Esophagus squamous epithelium (tissue), 5 donors: ENCODE measurements at regions not wholly inside any gene's neighbourhood (a gene's known extent, or its start where the extent isn't known, plus 50 kb on each side); places are given as distances from the start of the nearest gene placed in this dataset.

Experiments used
- DNase-seq: peaks from one replicate; lab custom pipeline; 2025; lab: John Stamatoyannopoulos, UW
- H3K27ac ChIP-seq, 4 donors: fragments of 200-600 bp; sonication (generic); one replicate each; pipeline ENCODE4 v1.5.1; 2016 to 2019; ENCODE audit warnings: mild to moderate bottlenecking in 1 of 4
- H3K27me3 ChIP-seq, 4 donors: fragments of 200-600 bp; sonication (generic); 1 replicate in 3 of 4; 2 replicates in 1 of 4; pipeline versions ENCODE4 v1.5.1 to v1.6.0; 2017 to 2021; ENCODE audit warnings: antibody characterized with exemption in 1 of 4
- H3K36me3 ChIP-seq, 3 donors: fragments of 200-600 bp; sonication (generic); one replicate each; pipeline ENCODE4 v1.5.1; 2016 to 2019
- H3K4me1 ChIP-seq, 3 donors: fragments of 200-600 bp; sonication (generic); one replicate each; pipeline ENCODE4 v1.5.1; 2017 to 2019
- H3K4me3 ChIP-seq, 4 donors: fragments of 200-600 bp; sonication (generic); 1 replicate in 3 of 4; 2 replicates in 1 of 4; pipeline ENCODE4 v1.5.1; 2016 to 2019; ENCODE audit warnings: mild to moderate bottlenecking in 2 of 4, moderate library complexity in 1 of 4
- H3K9me3 ChIP-seq, 3 donors: fragments of 200-600 bp; sonication (generic); one replicate each; pipeline ENCODE4 v1.5.1; 2016 to 2019
- POLR2A ChIP-seq, 4 donors: fragments of 450-650 bp; IDR thresholded peaks; one replicate each; pipeline ENCODE4 v1.6.1; 2017; ENCODE audit warnings: antibody characterized with exemption in 4 of 4, mild to moderate bottlenecking in 4 of 4, moderate library complexity in 3 of 4
- WGBS, 2 donors: methylation state at CpG; one replicate each; pipeline ENCODE4 v1.1.5; 2018; 5-methylcytosine and 5-hydroxymethylcytosine counted together
- intact Hi-C: fragments of 100-400 bp; cut with DNase I; formaldehyde crosslinking; loops from one replicate; pipeline ENCODE4 v1.15.0; 2022
- TF ChIP-seq, protein P1 (sequence below), 6 experiments: fragments of 450-650 bp in 4 of 6; fragments of 200-600 bp in 2 of 6; sonication (generic) in 2 of 6; IDR thresholded peaks; one replicate each; pipeline ENCODE4 v1.5.1; 2016 to 2019; ENCODE audit warnings: antibody characterized with exemption in 6 of 6, mild to moderate bottlenecking in 4 of 6, moderate library complexity in 4 of 6
- donor health status: DM: yes; HTN: yes; CAD: no.

DNA sequence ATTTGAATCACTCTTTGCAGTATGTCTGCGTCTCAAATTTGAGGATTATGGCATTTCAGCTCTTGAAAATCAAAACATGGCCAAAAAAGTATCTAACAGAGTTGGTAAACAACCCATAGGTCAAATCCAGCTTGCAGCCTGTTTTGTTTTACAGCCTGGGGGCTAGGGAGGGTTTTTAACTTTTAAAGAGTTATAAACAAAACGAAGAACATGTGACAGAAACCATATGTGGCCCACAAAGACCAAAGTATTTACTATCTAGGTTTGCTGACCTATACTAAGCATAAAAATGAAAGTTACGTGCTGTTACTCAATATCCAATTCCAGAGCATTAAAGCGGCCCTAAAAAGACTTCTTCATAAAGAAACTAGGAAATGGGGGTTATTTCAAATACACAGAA, 55.5 kb upstream of the STARD3NL start:
- no peaks in the 10 kb centered on the region for H3K9me3 ChIP-seq
- DNase-seq = no peak
- intact Hi-C loops = no loop called here
- H3K4me3 ChIP-seq = no peak overlapping the region
- H3K27me3 ChIP-seq = no peaks in the 10 kb centered on the region
- H3K36me3 ChIP-seq = no peaks in the 10 kb centered on the region
- H3K4me1 ChIP-seq = no peaks in the 10 kb centered on the region
- WGBS, 2 donors = 68 to 72% methylated on average over 4 of the region's 4 CpGs
- no peak overlapping the region for H3K27ac ChIP-seq
- no peak for TF ChIP-seq POLR2A (IDR thresholded peaks at IDR 0.05)
- TF ChIP-seq, protein P1, sequence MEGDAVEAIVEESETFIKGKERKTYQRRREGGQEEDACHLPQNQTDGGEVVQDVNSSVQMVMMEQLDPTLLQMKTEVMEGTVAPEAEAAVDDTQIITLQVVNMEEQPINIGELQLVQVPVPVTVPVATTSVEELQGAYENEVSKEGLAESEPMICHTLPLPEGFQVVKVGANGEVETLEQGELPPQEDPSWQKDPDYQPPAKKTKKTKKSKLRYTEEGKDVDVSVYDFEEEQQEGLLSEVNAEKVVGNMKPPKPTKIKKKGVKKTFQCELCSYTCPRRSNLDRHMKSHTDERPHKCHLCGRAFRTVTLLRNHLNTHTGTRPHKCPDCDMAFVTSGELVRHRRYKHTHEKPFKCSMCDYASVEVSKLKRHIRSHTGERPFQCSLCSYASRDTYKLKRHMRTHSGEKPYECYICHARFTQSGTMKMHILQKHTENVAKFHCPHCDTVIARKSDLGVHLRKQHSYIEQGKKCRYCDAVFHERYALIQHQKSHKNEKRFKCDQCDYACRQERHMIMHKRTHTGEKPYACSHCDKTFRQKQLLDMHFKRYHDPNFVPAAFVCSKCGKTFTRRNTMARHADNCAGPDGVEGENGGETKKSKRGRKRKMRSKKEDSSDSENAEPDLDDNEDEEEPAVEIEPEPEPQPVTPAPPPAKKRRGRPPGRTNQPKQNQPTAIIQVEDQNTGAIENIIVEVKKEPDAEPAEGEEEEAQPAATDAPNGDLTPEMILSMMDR (IDR thresholded peaks at IDR 0.05) = no peak

DNA sequence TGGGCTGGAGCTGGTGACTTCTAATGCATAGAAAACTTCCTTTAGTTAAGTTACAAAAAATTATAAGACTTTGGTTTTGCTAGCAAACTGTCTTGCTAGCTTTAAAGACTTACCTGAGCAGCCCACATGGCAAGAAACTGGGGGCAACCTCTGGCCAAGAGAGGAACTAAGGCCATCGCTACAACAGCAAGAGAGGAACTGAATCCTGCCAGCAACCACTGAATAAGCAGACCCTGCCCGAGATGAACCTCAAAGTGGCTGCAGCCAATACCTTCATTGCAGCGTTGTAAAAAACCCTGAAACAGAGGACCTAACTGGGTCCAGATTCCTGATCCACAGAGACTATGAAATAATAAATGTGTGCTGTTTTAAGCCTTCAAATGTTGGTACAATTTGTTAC, 54.6 kb upstream of the STARD3NL start:
- TF ChIP-seq, protein P1 (IDR thresholded peaks at IDR 0.05) = no peak
- no peak for TF ChIP-seq POLR2A (IDR thresholded peaks at IDR 0.05)
- DNase-seq = no peak
- Histone ChIP-seq H3K4me3 (no peak overlapping the region), H3K9me3 (no peaks in the 10 kb centered on the region), H3K4me1 (no peaks in the 10 kb centered on the region), H3K36me3 (no peaks in the 10 kb centered on the region), H3K27ac (no peak overlapping the region), H3K27me3 (no peaks in the 10 kb centered on the region)
- intact Hi-C loops = no loop called here
- WGBS, 2 donors = 89 to 93% methylated on average over 3 of the region's 3 CpGs

- intact Hi-C loops = no loop called here
- H3K4me1 ChIP-seq = no peaks in the 10 kb centered on the region
- H3K4me3 ChIP-seq = no peak overlapping the region
- no peaks in the 10 kb centered on the region for H3K36me3 ChIP-seq
- no peak overlapping the region for H3K27ac ChIP-seq
- no peaks in the 10 kb centered on the region for H3K9me3 ChIP-seq
- 56 to 69% methylated on average over 6 to 7 of the region's 7 CpGs for WGBS, 2 donors
- no peak for TF ChIP-seq POLR2A (IDR thresholded peaks at IDR 0.05)
- TF ChIP-seq, protein P1 (IDR thresholded peaks at IDR 0.05) = no peak
- no peaks in the 10 kb centered on the region for H3K27me3 ChIP-seq
- DNase-seq = no peak
Observed at GRCh38 chr7:38127216-38128207, 50.5 kb upstream of the STARD3NL start.
